ENCODE measurements at regions not wholly inside any gene's neighbourhood (a gene's known extent, or its start where the extent isn't known, plus 50 kb on each side); places are given as distances from the start of the nearest gene placed in this dataset.

GRCh38 chr2:105576440-105577241 is 168.1 kb upstream of the NCK2 start:
- 40% methylated on average over 1 of the region's 12 CpGs; no CpG with 5 or more reads in 1 of the 2 experiments for WGBS, 2 experiments (ENCODE audit: extremely low coverage in 2 of 2, insufficient read length in 1 of 2)
- CTCF ChIA-PET = interaction anchor here (0.5 to 1.2 kb wide), 6 partner anchors 39 to 569 kb away, joined by 3 to 4 read pairs (median 3); no protein-coding TSS in a partner anchor
- in situ Hi-C loops (cut with MboI; ENCODE audit: low sequenced_read_pairs) = no loop called here
- Histone ChIP-seq H4K8ac (ENCODE audit: low read depth in 2 of 2, low read length in 2 of 2) (no peak overlapping the region), H2BK120ac (ENCODE audit: low read depth, low read length) (no peak overlapping the region), H4K20me1 (ENCODE audit: insufficient read depth, low read length) (no peaks in the 10 kb centered on the region), H3K36me3 (ENCODE audit: control insufficient read depth, insufficient read depth, low read length) (no peaks in the 10 kb centered on the region), H3K79me1 (ENCODE audit: low read depth in 1 of 2, low read length in 2 of 2) (no peaks in the 10 kb centered on the region), H2BK15ac (ENCODE audit: low read depth, low read length) (no peak overlapping the region), H3K27me3 (ENCODE audit: control insufficient read depth, insufficient read depth, low read length) (peaks cover 22% of the 10 kb centered on the region), H2AK9ac (replicated peaks; ENCODE audit: low read depth, low read length, poor library complexity) (no peak overlapping the region), H2BK5ac (ENCODE audit: low read depth, low read length, poor library complexity, severe bottlenecking) (no peak overlapping the region), H4K5ac (ENCODE audit: low read depth, low read length) (no peak overlapping the region; the same call in 1 of the 2 replicates), H3K9ac (ENCODE audit: low read depth, low read length) (no peak overlapping the region), H3K4me3 (ENCODE audit: insufficient read depth, low read depth, low read length) (no peak overlapping the region), H3K14ac (replicated peaks; ENCODE audit: low read depth, low read length) (no peak overlapping the region; the same call in 1 of the 2 replicates), H3K18ac (ENCODE audit: low read depth, low read length) (no peak overlapping the region), H3K56ac (ENCODE audit: extremely low read depth, insufficient read depth, low read length) (no peak overlapping the region), H3K4me2 (ENCODE audit: low read depth, low read length) (no peak overlapping the region), H3K9me1 (ENCODE audit: insufficient read depth, low read length) (no peaks in the 10 kb centered on the region; the same call in 1 of the 2 replicates), H2BK20ac (ENCODE audit: low read depth, low read length) (no peak overlapping the region), H4K91ac (ENCODE audit: insufficient read depth, low read depth, low read length) (no peak overlapping the region), H3K9me3 (ENCODE audit: control insufficient read depth, insufficient read depth, low read length) (no peaks in the 10 kb centered on the region), H2AFZ (replicated peaks; ENCODE audit: low read length, poor library complexity) (peak overlapping the region; percentile 29), H3K4me1 (ENCODE audit: control insufficient read depth, insufficient read depth, low read length) (peaks cover 4% of the 10 kb centered on the region; the same call in 1 of the 2 replicates), H2AK5ac (ENCODE audit: low read depth, low read length) (no peak overlapping the region), H3K27ac (ENCODE audit: insufficient read depth, low read length) (no peak overlapping the region), H3K4ac (ENCODE audit: low read depth, low read length) (no peak overlapping the region), H3K23ac (ENCODE audit: low read depth, low read length) (no peak overlapping the region)
- intact Hi-C loops (cut with micrococcal nuclease) = loop anchor here (2.0 to 10.0 kb wide), 3 partner anchors 168 to 618 kb away; partner anchors contain the start of genes NCK2 and UXS1
- DNase-seq (peak; percentile 42), ATAC-seq (ENCODE audit: low read depth) (peak; percentile 77)
- TF ChIP-seq SMC3 (IDR thresholded peaks at IDR 0.05; ENCODE audit: low read depth, low read length) (peak; percentile 24; the same call in 1 of the 2 replicates), NFE2L2 (IDR thresholded peaks at IDR 0.05; ENCODE audit: low read depth, low read length) (no peak), RAD21 (IDR thresholded peaks at IDR 0.05; ENCODE audit: low read length) (peak; percentile 54), CTCF (conservative IDR thresholded peaks at IDR 0.05; ENCODE audit: low read depth, low read length) (peak; percentile 49)
- dilution Hi-C loops (cut with HindIII; ENCODE audit: low sequenced_read_pairs, unreplicated experiment) = no loop called here
- POLR2A ChIA-PET (ENCODE audit: unreplicated experiment) = interaction anchor here (0.5 to 0.9 kb wide), 2 partner anchors 8 to 209 kb away, joined by 3 read pairs; no protein-coding TSS in a partner anchor
- no TSS peak for BruUV-seq (replicated peaks)
